ENCODE measurements at regions not wholly inside any gene's neighbourhood (a gene's known extent, or its start where the extent isn't known, plus 50 kb on each side); places are given as distances from the start of the nearest gene placed in this dataset.

GRCh38 chr11:45054956-45055355, 91.5 kb upstream of the PRDM11 start:
- no peak for TF ChIP-seq CTCF (IDR thresholded peaks at IDR 0.05; ENCODE audit: insufficient read depth, low read length)
- no peak for TF ChIP-seq POLR2AphosphoS5 (IDR thresholded peaks at IDR 0.05; ENCODE audit: low read depth)

All from HL-60 (cell line).